Choroid plexus epithelial cell (primary cell): ENCODE measurements at regions not wholly inside any gene's neighbourhood (a gene's known extent, or its start where the extent isn't known, plus 50 kb on each side); places are given as distances from the start of the nearest gene placed in this dataset.
A peak's percentile ranks its signal among the peaks of the same experiment; 100 is the strongest.

Source experiments
- DNase-seq: peaks from one replicate; pipeline ENCODE4 v3.0.0-alpha.2; 2010; ENCODE audit warnings: low read depth
- H3K4me3 ChIP-seq: 2 replicates; pipeline ENCODE4 v1.5.1; 2011; ENCODE audit warnings: low read depth, mild to moderate bottlenecking, control low read depth, low read length, moderate library complexity
- TF ChIP-seq, protein P1 (sequence below): conservative IDR thresholded peaks from 2 replicates; pipeline ENCODE4 v1.5.1; 2011; ENCODE audit warnings: low read depth, mild to moderate bottlenecking, control low read depth, inconsistent platforms, low read length, moderate library complexity

GRCh38 chr13:84645196-84646012 lies 763.1 kb upstream of the SLITRK1 start:
- DNase-seq: peak; percentile 16
- no peak overlapping the region for H3K4me3 ChIP-seq
- TF ChIP-seq, protein P1, sequence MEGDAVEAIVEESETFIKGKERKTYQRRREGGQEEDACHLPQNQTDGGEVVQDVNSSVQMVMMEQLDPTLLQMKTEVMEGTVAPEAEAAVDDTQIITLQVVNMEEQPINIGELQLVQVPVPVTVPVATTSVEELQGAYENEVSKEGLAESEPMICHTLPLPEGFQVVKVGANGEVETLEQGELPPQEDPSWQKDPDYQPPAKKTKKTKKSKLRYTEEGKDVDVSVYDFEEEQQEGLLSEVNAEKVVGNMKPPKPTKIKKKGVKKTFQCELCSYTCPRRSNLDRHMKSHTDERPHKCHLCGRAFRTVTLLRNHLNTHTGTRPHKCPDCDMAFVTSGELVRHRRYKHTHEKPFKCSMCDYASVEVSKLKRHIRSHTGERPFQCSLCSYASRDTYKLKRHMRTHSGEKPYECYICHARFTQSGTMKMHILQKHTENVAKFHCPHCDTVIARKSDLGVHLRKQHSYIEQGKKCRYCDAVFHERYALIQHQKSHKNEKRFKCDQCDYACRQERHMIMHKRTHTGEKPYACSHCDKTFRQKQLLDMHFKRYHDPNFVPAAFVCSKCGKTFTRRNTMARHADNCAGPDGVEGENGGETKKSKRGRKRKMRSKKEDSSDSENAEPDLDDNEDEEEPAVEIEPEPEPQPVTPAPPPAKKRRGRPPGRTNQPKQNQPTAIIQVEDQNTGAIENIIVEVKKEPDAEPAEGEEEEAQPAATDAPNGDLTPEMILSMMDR: no peak

GRCh38 chr13:84641491-84641890 lies 759.2 kb upstream of the SLITRK1 start:
- H3K4me3 ChIP-seq: no peak overlapping the region
- TF ChIP-seq, protein P1: no peak
- peak; percentile 38 for DNase-seq

DNA sequence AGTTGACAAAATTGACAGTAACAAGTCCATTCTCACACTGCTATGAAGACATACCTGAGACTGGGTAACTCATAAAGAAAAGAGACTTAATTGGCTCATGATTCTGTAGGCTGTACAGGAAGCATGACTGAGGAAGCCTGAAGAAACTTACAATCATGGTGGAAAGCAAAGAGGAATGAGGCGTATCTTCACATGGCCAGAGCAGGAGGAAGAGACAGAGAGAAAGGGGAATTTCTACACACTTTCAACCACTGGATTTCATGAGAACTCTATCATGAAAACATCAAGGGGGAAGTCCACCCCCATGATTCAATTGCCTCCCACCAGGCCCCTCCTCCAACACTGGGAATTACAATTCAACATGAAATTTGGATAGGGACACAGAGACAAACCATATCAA lies 758.4 kb upstream of the SLITRK1 start:
- no peak overlapping the region for H3K4me3 ChIP-seq
- TF ChIP-seq, protein P1: no peak
- DNase-seq: no peak

GRCh38 chr13:84630476-84630875 lies 748.2 kb upstream of the SLITRK1 start:
- no peak for DNase-seq
- H3K4me3 ChIP-seq: no peak overlapping the region
- TF ChIP-seq, protein P1: no peak

- DNase-seq: no peak
- TF ChIP-seq, protein P1: no peak
Measured at GRCh38 chr13:84616864-84617263, 734.6 kb upstream of the SLITRK1 start.

DNA sequence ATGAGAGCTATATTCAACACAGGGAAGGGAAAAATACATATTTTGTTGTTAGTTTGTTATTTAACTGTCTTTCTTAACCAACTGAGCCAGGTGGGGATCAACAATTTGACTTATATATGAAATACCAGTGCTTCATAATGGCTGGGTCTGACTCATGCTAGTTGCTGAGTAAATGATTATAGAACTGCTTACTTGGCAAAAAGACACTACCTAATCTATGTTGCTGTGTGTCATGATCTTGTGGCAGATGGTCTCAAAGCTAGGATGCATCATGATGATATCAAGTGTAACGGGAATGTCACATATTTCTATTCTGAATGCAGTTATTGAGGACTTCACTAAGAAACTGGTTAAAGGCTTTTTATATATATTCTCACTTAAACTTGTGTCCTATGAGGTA lies 727.4 kb upstream of the SLITRK1 start:
- no peak overlapping the region for H3K4me3 ChIP-seq
- TF ChIP-seq, protein P1: no peak
- DNase-seq: peak; percentile 52

More at GRCh38 chr13:84616864-84617263, 734.6 kb upstream of the SLITRK1 start:
- H3K4me3 ChIP-seq: no peak overlapping the region
